ENCODE measurements at regions not wholly inside any gene's neighbourhood (a gene's known extent, or its start where the extent isn't known, plus 50 kb on each side); places are given as distances from the start of the nearest gene placed in this dataset.

GRCh38 chr10:128489324-128490247, 363.4 kb upstream of the MKI67 start:
- TF ChIP-seq CTCF (IDR thresholded peaks at IDR 0.05; ENCODE audit: insufficient read depth, low read depth, low read length, missing control alignments): no peak
- no peak for DNase-seq (ENCODE audit: low read depth)

GRCh38 chr10:128491686-128492085, 365.5 kb upstream of the MKI67 start:
- H3K4me3 ChIP-seq (ENCODE audit: low read depth, low read length): no peak overlapping the region
- DNase-seq (ENCODE audit: low read depth): no peak
- TF ChIP-seq CTCF (IDR thresholded peaks at IDR 0.05; ENCODE audit: insufficient read depth, low read depth, low read length, missing control alignments): no peak

More at GRCh38 chr10:128489324-128490247, 363.4 kb upstream of the MKI67 start:
- no peak overlapping the region for H3K4me3 ChIP-seq (ENCODE audit: low read depth, low read length)

- DNase-seq (ENCODE audit: low read depth): no peak
- no peak overlapping the region for H3K4me3 ChIP-seq (ENCODE audit: low read depth, low read length)
- no peak for TF ChIP-seq CTCF (IDR thresholded peaks at IDR 0.05; ENCODE audit: insufficient read depth, low read depth, low read length, missing control alignments)
Measured at GRCh38 chr10:128493811-128494210, 367.6 kb upstream of the MKI67 start.

DNA sequence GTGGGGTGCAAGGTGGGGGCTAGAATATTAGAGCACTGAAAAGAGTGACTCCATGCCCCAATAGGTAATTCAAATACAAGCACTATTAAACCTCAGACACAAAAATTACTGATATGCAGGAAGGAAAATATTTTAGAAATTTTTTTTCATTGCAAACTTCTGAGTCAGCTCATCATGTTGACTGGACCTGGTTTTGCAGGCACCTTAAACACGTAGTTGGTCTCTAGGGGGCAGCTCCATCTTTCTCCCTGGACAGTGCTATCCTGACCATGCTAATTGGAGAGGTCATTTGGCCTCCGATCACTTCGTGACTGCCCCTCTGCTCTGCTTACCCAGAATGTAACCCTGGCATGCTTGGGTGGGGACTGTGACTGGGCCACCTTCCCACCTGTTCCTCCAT, 368.4 kb upstream of the MKI67 start:
- no peak overlapping the region for H3K4me3 ChIP-seq (ENCODE audit: low read depth, low read length)
- TF ChIP-seq CTCF (IDR thresholded peaks at IDR 0.05; ENCODE audit: insufficient read depth, low read depth, low read length, missing control alignments): no peak
- DNase-seq (ENCODE audit: low read depth): no peak

DNA sequence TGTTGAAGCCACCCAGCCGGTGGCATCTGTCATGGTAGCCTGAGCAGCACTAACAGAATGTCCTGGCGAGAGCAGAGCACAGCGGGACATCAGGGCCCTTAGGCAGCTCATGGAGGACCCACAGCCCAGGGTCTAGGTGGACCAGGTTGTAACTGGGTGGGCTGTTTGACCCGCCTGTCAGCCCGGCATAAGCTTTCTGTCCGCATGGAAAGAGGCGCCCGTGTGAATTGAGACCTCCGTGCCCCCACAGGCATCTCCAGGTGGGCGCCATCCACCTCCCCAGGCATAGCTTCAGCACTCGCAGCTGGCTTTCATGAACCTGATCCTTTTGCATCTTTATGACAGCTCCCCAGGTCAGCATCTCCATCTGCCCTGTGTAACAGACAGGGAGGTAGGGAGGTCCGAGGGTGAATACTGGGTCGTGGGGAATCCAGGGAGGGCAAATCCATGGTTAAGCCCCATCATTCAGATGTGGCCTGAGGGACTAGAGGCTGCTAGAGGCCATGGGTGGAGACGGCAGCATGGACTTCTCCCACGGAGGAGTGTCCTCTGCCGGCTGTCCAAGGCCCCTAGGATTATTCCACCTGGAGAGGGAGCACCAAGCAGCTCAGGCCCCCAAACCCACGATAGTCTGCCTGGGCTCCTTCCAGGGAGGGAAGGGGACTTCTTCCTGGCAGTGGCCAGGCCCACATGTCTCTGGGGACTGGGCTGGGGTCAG, 371.6 kb upstream of the MKI67 start:
- H3K4me3 ChIP-seq (ENCODE audit: low read depth, low read length): no peak overlapping the region
- no peak for TF ChIP-seq CTCF (IDR thresholded peaks at IDR 0.05; ENCODE audit: insufficient read depth, low read depth, low read length, missing control alignments)
- DNase-seq (ENCODE audit: low read depth): no peak

DNA sequence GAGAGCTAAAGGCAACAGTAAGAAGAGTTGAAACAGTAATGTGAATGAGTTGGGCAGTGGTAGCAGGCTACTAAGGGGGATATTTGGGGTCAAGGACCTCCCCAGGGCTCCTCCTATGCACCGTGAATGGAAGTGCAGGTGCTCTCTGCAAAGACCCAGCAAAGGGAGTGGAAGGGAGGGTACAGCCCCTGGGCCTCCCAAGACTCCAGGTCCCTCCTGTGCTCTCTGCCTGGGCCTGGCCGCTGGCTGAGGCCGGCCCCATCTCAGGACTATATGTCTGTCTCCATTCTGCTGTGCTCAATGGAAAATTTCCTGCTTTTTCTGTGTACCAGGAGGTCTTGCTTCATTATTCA, 372.1 kb upstream of the MKI67 start:
- no peak for DNase-seq (ENCODE audit: low read depth)
- no peak for TF ChIP-seq CTCF (IDR thresholded peaks at IDR 0.05; ENCODE audit: insufficient read depth, low read depth, low read length, missing control alignments)
- no peak overlapping the region for H3K4me3 ChIP-seq (ENCODE audit: low read depth, low read length)

Data from GM12865 (cell line).